Liver (tissue), 8 donors: ENCODE measurements at regions not wholly inside any gene's neighbourhood (a gene's known extent, or its start where the extent isn't known, plus 50 kb on each side); places are given as distances from the start of the nearest gene placed in this dataset.

Experiments used
- DNase-seq: peaks from one replicate; pipeline ENCODE4 v3.0.0-alpha.2; 2017; ENCODE audit warnings: low spot score
- H3K27ac ChIP-seq, 2 donors: one replicate each; pipeline ENCODE4 v1.7.0; 2013; ENCODE audit warnings: inconsistent platforms in 2 of 2, low read length in 2 of 2, control low read depth in 1 of 2, low read depth in 1 of 2, mild to moderate bottlenecking in 1 of 2
- H3K27me3 ChIP-seq, 4 donors: one replicate each; pipeline versions ENCODE4 v1.6.1 to v1.7.0; 2013; ENCODE audit warnings: low read length in 3 of 4, inconsistent platforms in 1 of 4, mild to moderate bottlenecking in 1 of 4, moderate library complexity in 1 of 4; ENCODE audit not compliant: control insufficient read depth in 4 of 4, insufficient read depth in 4 of 4
- H3K36me3 ChIP-seq, 4 donors: one replicate each; pipeline versions ENCODE4 v1.6.1 to v1.7.0; 2013; ENCODE audit warnings: low read length in 3 of 4, mild to moderate bottlenecking in 3 of 4, low read depth in 1 of 4, moderate library complexity in 1 of 4; ENCODE audit not compliant: control insufficient read depth in 4 of 4, insufficient read depth in 3 of 4
- H3K4me1 ChIP-seq, 4 donors: one replicate each; pipeline versions ENCODE4 v1.6.1 to v1.7.0; 2013; ENCODE audit warnings: low read length in 3 of 4, mild to moderate bottlenecking in 3 of 4, moderate library complexity in 1 of 4; ENCODE audit not compliant: control insufficient read depth in 4 of 4, insufficient read depth in 4 of 4
- H3K4me3 ChIP-seq, 3 donors: one replicate each; pipeline versions ENCODE4 v1.6.1 to v1.7.0; 2013; ENCODE audit warnings: low read length in 3 of 3, control low read depth in 1 of 3, low read depth in 1 of 3, mild to moderate bottlenecking in 1 of 3
- H3K9ac ChIP-seq, 2 donors: one replicate each; pipeline ENCODE4 v1.7.0; 2013; ENCODE audit warnings: low read length in 2 of 2, mild to moderate bottlenecking in 2 of 2, moderate library complexity in 2 of 2, control low read depth in 1 of 2, low read depth in 1 of 2
- H3K9me3 ChIP-seq, 4 donors: one replicate each; pipeline versions ENCODE4 v1.6.1 to v1.7.0; 2013; ENCODE audit warnings: low read length in 3 of 4; ENCODE audit not compliant: control insufficient read depth in 4 of 4
- ATF3 ChIP-seq: IDR thresholded peaks from 2 replicates; pipeline ENCODE4 v1.6.1; 2016; ENCODE audit warnings: antibody characterized with exemption
- CTCF ChIP-seq: fragments of 150-350 bp; IDR thresholded peaks from 2 replicates; pipeline ENCODE4 v1.5.1; 2017; ENCODE audit warnings: improper control_type of control experiment, low read depth, low read length; ENCODE audit not compliant: missing input control
- EGR1 ChIP-seq, 2 donors: IDR thresholded peaks; 2 replicates each; pipeline ENCODE4 v1.6.1; 2016 to 2018; ENCODE audit warnings: antibody characterized with exemption in 2 of 2, low read depth in 2 of 2
- FOXA1 ChIP-seq: IDR thresholded peaks from 2 replicates; pipeline ENCODE4 v1.6.1; 2016; ENCODE audit warnings: antibody characterized with exemption
- FOXA2 ChIP-seq: IDR thresholded peaks from 2 replicates; pipeline ENCODE4 v1.6.1; 2016; ENCODE audit warnings: antibody characterized with exemption
- GABPA ChIP-seq, 2 donors: IDR thresholded peaks in 1 of 2; conservative IDR thresholded peaks in 1 of 2; 2 replicates each; pipeline ENCODE4 v1.6.1; 2016; ENCODE audit warnings: antibody characterized with exemption in 2 of 2, mild to moderate bottlenecking in 1 of 2, moderate library complexity in 1 of 2
- HNF4A ChIP-seq, 2 donors: conservative IDR thresholded peaks; 2 replicates each; pipeline ENCODE4 v1.6.1; 2016; ENCODE audit warnings: antibody characterized with exemption in 2 of 2, mild to moderate bottlenecking in 2 of 2
- HNF4G ChIP-seq: IDR thresholded peaks from 2 replicates; pipeline ENCODE4 v1.6.1; 2016; ENCODE audit warnings: antibody characterized with exemption
- NR2F2 ChIP-seq: IDR thresholded peaks from 2 replicates; pipeline ENCODE4 v1.6.1; 2016; ENCODE audit warnings: antibody characterized with exemption
- RAD21 ChIP-seq, 2 donors: IDR thresholded peaks; 2 replicates each; pipeline ENCODE4 v1.6.1; 2016; ENCODE audit warnings: antibody characterized with exemption in 2 of 2, mild to moderate bottlenecking in 2 of 2
- SP1 ChIP-seq: IDR thresholded peaks from 2 replicates; pipeline ENCODE4 v1.6.1; 2018; ENCODE audit warnings: antibody characterized with exemption, mild to moderate bottlenecking
- TAF1 ChIP-seq: conservative IDR thresholded peaks from 2 replicates; pipeline ENCODE4 v1.6.1; 2016; ENCODE audit warnings: antibody characterized with exemption, mild to moderate bottlenecking
- ZBTB33 ChIP-seq: IDR thresholded peaks from 2 replicates; pipeline ENCODE4 v1.6.1; 2016; ENCODE audit warnings: antibody characterized with exemption
- WGBS: extraction: QIAGEN DNeasy Blood & Tissue Kit; methylation state at CpG from one replicate; pipeline ENCODE4 v1.1.7; 2013; 5-methylcytosine and 5-hydroxymethylcytosine counted together
- TF ChIP-seq, protein P1 (sequence below): IDR thresholded peaks from 2 replicates; pipeline ENCODE4 v1.6.1; 2016; ENCODE audit warnings: antibody characterized with exemption
- donor health status: healthy.
- donor health status: healthy.
- donor health status: healthy.
- donor health status: healthy.
- donor health status: healthy.

GRCh38 chr11:15816260-15816871 lies 540.0 kb downstream of the SOX6 start:
- 79% methylated on average over 2 of the region's 2 CpGs for WGBS
- no peak for DNase-seq
- H3K4me1 ChIP-seq = peaks cover 0 to 20% (median 11%) of the 10 kb centered on the region in 4 donors
- no peak overlapping the region for H3K9ac ChIP-seq
- TF ChIP-seq NR2F2 = no peak
- TF ChIP-seq GABPA (IDR thresholded peaks at IDR 0.05 in 1 of 2, conservative IDR thresholded peaks at IDR 0.05 in 1 of 2) = no peak
- no peak for TF ChIP-seq EGR1 (IDR thresholded peaks at IDR 0.05; ENCODE audit: low read depth in 2 of 2)
- TF ChIP-seq ATF3 = no peak
- TF ChIP-seq HNF4G = no peak
- no peak for TF ChIP-seq ZBTB33
- TF ChIP-seq FOXA1 = no peak
- TF ChIP-seq, protein P1, sequence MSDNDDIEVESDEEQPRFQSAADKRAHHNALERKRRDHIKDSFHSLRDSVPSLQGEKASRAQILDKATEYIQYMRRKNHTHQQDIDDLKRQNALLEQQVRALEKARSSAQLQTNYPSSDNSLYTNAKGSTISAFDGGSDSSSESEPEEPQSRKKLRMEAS = no peak
- no peak for TF ChIP-seq FOXA2
- TF ChIP-seq CTCF = no peak
- no peak for TF ChIP-seq TAF1
- TF ChIP-seq SP1 = no peak
- TF ChIP-seq HNF4A (conservative IDR thresholded peaks at IDR 0.05) = no peak
- no peak overlapping the region for H3K27ac ChIP-seq
- no peaks in the 10 kb centered on the region for H3K27me3 ChIP-seq
- H3K9me3 ChIP-seq = peaks cover 0 to 2% (median 0%) of the 10 kb centered on the region in 4 donors
- no peaks in the 10 kb centered on the region for H3K36me3 ChIP-seq
- no peak overlapping the region for H3K4me3 ChIP-seq

DNA sequence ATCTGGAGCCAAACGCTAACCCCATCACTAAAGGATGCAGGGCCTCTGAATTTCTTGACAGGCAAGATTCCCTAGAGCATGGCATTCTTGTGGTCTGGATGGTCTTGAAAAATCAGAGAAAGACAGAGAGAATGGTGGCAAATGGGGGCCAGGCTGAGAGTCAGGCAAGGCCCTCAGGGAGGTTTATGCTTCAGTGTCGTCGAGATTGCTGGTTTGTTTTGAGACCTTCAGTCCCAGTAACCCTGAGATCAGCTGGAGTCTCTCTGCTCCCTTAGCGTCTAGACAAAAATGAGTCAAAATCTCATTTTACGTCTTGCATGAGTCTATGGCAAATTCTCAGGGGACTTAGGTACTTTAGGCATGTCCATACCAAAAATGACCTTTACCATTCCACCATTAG lies 539.3 kb downstream of the SOX6 start:
- Histone ChIP-seq H3K9ac (no peak overlapping the region), H3K4me1 (peaks cover 0 to 20% (median 11%) of the 10 kb centered on the region in 4 donors), H3K27me3 (no peaks in the 10 kb centered on the region), H3K27ac (no peak overlapping the region), H3K9me3 (peaks cover 0 to 2% (median 0%) of the 10 kb centered on the region in 4 donors), H3K4me3 (no peak overlapping the region), H3K36me3 (no peaks in the 10 kb centered on the region)
- TF ChIP-seq EGR1 (IDR thresholded peaks at IDR 0.05; ENCODE audit: low read depth in 2 of 2) (no peak), ATF3 (no peak), TAF1 (no peak), HNF4A (conservative IDR thresholded peaks at IDR 0.05) (no peak), SP1 (no peak), RAD21 (IDR thresholded peaks at IDR 0.05) (no peak)
- TF ChIP-seq, protein P1 = no peak
- 93% methylated on average over 5 of the region's 5 CpGs for WGBS
- DNase-seq = no peak
